Smooth muscle cell (in vitro differentiated cells): ENCODE measurements at regions not wholly inside any gene's neighbourhood (a gene's known extent, or its start where the extent isn't known, plus 50 kb on each side); places are given as distances from the start of the nearest gene placed in this dataset.
"Not testable (repeated sequence)": the region's sequence is repeated elsewhere in the genome, so short reads cannot be mapped to it uniquely, and the experiment has no call there.

Source experiments
- DNase-seq: peaks from one replicate; lab custom pipeline; 2025; ENCODE audit not compliant: unreplicated experiment; lab: John Stamatoyannopoulos, UW
- H2AFZ ChIP-seq: fragments of 200-600 bp; sonication (generic); 2 replicates; pipeline ENCODE4 v1.6.0; 2016; ENCODE audit warnings: antibody characterized with exemption, low read depth, mild to moderate bottlenecking
- H3F3A ChIP-seq: fragments of 200-600 bp; sonication (generic); 2 replicates; pipeline ENCODE4 v1.6.0; 2017; ENCODE audit warnings: antibody characterized with exemption, low read depth
- H3K27ac ChIP-seq: fragments of 200-600 bp; sonication (generic); 2 replicates; pipeline ENCODE4 v1.5.1; 2016; ENCODE audit warnings: low read depth, mild to moderate bottlenecking
- H3K27me3 ChIP-seq: fragments of 200-600 bp; sonication (generic); 2 replicates; pipeline ENCODE4 v1.6.1; 2016; ENCODE audit warnings: low read depth, mild to moderate bottlenecking
- H3K36me3 ChIP-seq: fragments of 200-600 bp; sonication (generic); 2 replicates; pipeline ENCODE4 v1.5.1; 2016; ENCODE audit warnings: low read depth
- H3K4me1 ChIP-seq: fragments of 200-600 bp; sonication (generic); 2 replicates; pipeline ENCODE4 v1.5.1; 2016; ENCODE audit warnings: low read depth
- H3K4me2 ChIP-seq: fragments of 200-600 bp; sonication (generic); 2 replicates; pipeline ENCODE4 v1.6.0; 2016; ENCODE audit warnings: mild to moderate bottlenecking
- H3K4me3 ChIP-seq: fragments of 200-600 bp; sonication (generic); 2 replicates; pipeline ENCODE4 v1.5.1; 2016; ENCODE audit warnings: mild to moderate bottlenecking
- H3K79me2 ChIP-seq: fragments of 200-600 bp; sonication (generic); 2 replicates; pipeline ENCODE4 v1.6.0; 2016; ENCODE audit warnings: low read depth, mild to moderate bottlenecking
- H3K9ac ChIP-seq: fragments of 200-600 bp; sonication (generic); 2 replicates; pipeline ENCODE4 v1.6.0; 2016; ENCODE audit warnings: low read depth
- H3K9me3 ChIP-seq: fragments of 200-600 bp; sonication (generic); replicated peaks from 2 replicates; pipeline ENCODE4 v1.5.1; 2016; ENCODE audit warnings: low read depth
- H4K20me1 ChIP-seq: fragments of 200-600 bp; sonication (generic); 2 replicates; pipeline ENCODE4 v1.6.0; 2016; ENCODE audit warnings: low read depth
- CTCF ChIP-seq: fragments of 200-600 bp; sonication (generic); IDR thresholded peaks from 2 replicates; pipeline ENCODE4 v1.5.1; 2017; ENCODE audit warnings: borderline replicate concordance, mild to moderate bottlenecking, antibody characterized with exemption; ENCODE audit not compliant: insufficient read depth, poor library complexity, severe bottlenecking
- WGBS: methylation state at CpG from one replicate; pipeline ENCODE4 v1.1.7; 2016; ENCODE audit warnings: low lambda C conversion rate; 5-methylcytosine and 5-hydroxymethylcytosine counted together

- not testable (repeated sequence) for H3F3A ChIP-seq, H3K4me3 ChIP-seq, H3K27ac ChIP-seq, H4K20me1 ChIP-seq, H3K36me3 ChIP-seq, H3K4me1 ChIP-seq, H2AFZ ChIP-seq, H3K9ac ChIP-seq, H3K4me2 ChIP-seq, DNase-seq, H3K9me3 ChIP-seq, H3K79me2 ChIP-seq, H3K27me3 ChIP-seq
These were observed 108.1 kb downstream of the PROX1 start for GRCh38 chr1:214095896-214096295.

- Histone ChIP-seq H3K27me3 (no peaks in the 10 kb centered on the region), H3K79me2 (no peaks in the 10 kb centered on the region), H3K9ac (no peak overlapping the region), H3K4me2 (no peak overlapping the region), H3K36me3 (no peaks in the 10 kb centered on the region), H3K4me3 (no peak overlapping the region), H3F3A (peaks cover 24% of the 10 kb centered on the region), H3K4me1 (peaks cover 15% of the 10 kb centered on the region), H3K9me3 (no peaks in the 10 kb centered on the region), H2AFZ (peak overlapping the region; percentile 10), H4K20me1 (no peaks in the 10 kb centered on the region), H3K27ac (no peak overlapping the region)
- DNase-seq: no peak
- no peak for TF ChIP-seq CTCF
- 26% methylated on average over 2 of the region's 2 CpGs for WGBS
These were observed 113.5 kb downstream of the PROX1 start for GRCh38 chr1:214101246-214101645.

GRCh38 chr1:214101828-214102227 is 114.1 kb downstream of the PROX1 start:
- Histone ChIP-seq H3K36me3 (no peaks in the 10 kb centered on the region), H2AFZ (peak overlapping the region; percentile 10)
- TF ChIP-seq CTCF: no peak

GRCh38 chr1:214102907-214103306 is 115.1 kb downstream of the PROX1 start:
- H3K27ac ChIP-seq: peak overlapping the region; percentile 91
- WGBS: 9% methylated on average over 2 of the region's 2 CpGs

More at GRCh38 chr1:214101828-214102227, 114.1 kb downstream of the PROX1 start:
- 80% methylated on average over 3 of the region's 3 CpGs for whole genome bisulfite sequencing
- Histone ChIP-seq H3K27me3 (no peaks in the 10 kb centered on the region), H3K9me3 (no peaks in the 10 kb centered on the region), H3K4me1 (peaks cover 15% of the 10 kb centered on the region), H3K9ac (no peak overlapping the region), H3K27ac (no peak overlapping the region), H3F3A (peaks cover 24% of the 10 kb centered on the region), H3K79me2 (no peaks in the 10 kb centered on the region), H4K20me1 (no peaks in the 10 kb centered on the region), H3K4me3 (no peak overlapping the region), H3K4me2 (no peak overlapping the region)
- no peak for DNase-seq

More at GRCh38 chr1:214102907-214103306, 115.1 kb downstream of the PROX1 start:
- Histone ChIP-seq H3K36me3 (no peaks in the 10 kb centered on the region), H3K27me3 (no peaks in the 10 kb centered on the region), H3K9ac (peak overlapping the region; percentile 73), H3K4me1 (peaks cover 15% of the 10 kb centered on the region), H3F3A (peaks cover 24% of the 10 kb centered on the region), H3K4me2 (peak overlapping the region; percentile 68), H4K20me1 (no peaks in the 10 kb centered on the region), H3K9me3 (no peaks in the 10 kb centered on the region), H2AFZ (peak overlapping the region; percentile 12), H3K79me2 (no peaks in the 10 kb centered on the region), H3K4me3 (no peak overlapping the region)
- no peak for TF ChIP-seq CTCF
- no peak for DNase-seq
